Dermis microvascular lymphatic vessel endothelial cell (primary cell): ENCODE measurements at regions not wholly inside any gene's neighbourhood (a gene's known extent, or its start where the extent isn't known, plus 50 kb on each side); places are given as distances from the start of the nearest gene placed in this dataset.

Source experiments
- DNase-seq, 2 donors: peaks; one replicate each; pipeline versions ENCODE4 v3.0.0 to v3.0.0-alpha.2; 2010; ENCODE audit warnings: low read depth in 2 of 2

DNA sequence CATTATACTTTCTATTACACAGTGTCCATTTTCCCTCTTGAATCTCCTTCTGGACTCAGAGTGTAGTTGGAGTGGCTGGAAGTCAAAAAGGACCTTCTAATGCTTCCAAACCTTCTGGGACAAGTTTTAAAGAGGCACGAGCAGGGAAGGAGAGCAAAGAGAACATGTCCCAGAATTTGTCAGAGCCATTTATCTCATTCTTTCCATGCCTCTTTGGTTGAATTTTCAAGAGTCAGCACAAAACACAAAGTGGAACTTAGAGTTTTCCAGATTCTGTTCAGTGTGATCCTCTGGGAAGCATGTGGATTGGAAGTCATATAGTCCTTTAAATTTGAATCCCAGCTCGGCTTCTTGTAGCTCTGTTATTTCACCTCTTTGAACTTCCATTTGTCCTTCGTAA, 138.2 kb upstream of the PWP1 start:
- DNase-seq: no peak

DNA sequence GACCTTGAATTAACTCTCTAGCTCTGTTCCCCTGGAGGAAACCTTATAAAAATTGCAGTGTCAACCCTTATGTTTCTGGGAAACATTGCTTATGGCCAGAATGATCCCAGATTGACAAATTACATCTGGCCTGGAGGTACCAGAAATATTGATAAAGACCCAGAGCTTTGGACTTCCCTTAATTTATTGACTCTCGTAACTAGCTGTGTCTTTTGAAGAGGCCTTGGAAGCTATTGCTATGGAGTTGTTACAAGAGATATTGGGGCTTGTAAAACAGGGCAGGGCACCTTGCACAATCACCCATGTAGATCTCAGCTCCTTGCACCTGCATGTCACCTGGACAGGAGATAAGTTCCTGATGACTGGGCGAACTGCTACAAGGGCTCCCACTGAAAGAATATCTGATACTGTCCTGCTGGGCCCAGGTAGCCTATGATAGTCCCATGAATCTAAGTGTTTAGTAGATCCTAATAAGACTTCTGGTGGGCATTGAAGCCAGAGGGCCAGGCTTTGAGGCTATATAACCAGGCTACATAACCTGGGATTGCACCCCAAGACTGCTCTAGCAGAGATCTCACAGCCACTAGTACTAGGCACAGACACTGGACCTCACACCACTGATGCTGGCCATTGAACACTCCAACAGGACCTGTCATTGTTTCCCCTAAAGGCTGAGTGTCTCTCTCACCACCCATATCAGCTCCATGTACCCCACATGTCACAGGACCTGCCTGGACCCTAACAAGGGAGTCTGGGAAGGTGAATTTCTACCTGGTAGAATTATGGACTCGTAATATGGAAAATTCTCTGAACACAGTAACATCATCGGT, 135.7 kb upstream of the PWP1 start:
- no peak for DNase-seq

DNA sequence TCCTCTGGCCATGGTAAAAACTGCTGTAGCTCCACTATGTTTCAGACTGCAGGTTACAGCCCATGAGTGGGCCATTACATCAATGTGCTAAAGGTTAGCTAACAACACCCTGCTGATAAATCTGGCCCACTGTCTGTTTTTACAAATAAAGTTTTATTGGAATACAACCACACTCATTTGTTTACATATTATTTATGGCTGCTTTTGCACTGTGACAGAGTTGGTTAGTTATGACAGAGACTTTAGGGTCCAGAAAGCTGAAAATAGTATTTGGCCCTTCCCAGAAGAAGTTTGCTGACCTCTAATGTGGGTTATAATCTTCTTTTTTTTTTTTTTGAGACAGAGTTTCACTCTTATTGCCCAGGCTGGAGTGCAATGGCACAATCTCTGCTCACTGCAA, 134.2 kb upstream of the PWP1 start:
- DNase-seq: no peak

GRCh38 chr12:107552263-107552662, 133.3 kb upstream of the PWP1 start:
- no peak for DNase-seq

GRCh38 chr12:107553211-107553765, 132.3 kb upstream of the PWP1 start:
- no peak for DNase-seq

DNA sequence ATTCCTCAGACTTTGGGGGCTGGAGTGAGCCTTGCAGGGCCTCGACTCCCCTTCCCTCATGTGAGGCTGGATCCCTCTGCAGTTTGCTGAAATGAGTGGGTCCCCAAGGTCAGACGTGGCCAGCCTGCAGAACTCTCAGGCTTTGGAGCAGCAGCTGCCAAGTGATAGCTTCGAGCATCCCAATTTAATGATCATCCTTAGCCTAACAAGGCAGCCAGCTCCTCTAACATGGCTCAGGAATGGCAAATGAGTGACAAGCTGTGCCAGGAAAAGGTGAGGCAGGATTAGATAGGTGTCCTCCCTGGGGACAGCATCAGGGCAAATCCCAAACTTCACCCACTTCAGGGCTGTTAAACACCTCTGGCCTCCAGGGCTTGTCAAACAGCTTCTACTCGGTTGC, 130.7 kb upstream of the PWP1 start:
- DNase-seq: no peak

DNA sequence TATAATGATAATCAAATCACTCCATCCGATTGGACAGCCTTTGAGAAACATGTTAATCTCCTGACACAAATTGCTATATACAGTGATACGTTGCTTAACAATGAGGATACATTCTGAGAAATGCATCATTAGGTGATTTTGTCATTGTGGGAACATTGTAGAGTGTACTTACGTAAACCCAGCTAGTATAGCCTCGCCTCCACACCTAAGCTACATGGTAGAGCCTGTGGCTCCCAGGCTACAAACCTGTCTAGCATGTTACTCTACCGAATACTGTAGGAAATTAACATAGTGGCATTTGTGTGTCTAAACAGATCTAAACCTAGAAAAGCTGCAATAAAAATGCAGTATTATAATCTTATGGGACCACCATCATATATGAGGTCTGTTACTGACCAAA, 128.6 kb upstream of the PWP1 start:
- DNase-seq: no peak

GRCh38 chr12:107557589-107558100, 128.0 kb upstream of the PWP1 start:
- DNase-seq: no peak

DNA sequence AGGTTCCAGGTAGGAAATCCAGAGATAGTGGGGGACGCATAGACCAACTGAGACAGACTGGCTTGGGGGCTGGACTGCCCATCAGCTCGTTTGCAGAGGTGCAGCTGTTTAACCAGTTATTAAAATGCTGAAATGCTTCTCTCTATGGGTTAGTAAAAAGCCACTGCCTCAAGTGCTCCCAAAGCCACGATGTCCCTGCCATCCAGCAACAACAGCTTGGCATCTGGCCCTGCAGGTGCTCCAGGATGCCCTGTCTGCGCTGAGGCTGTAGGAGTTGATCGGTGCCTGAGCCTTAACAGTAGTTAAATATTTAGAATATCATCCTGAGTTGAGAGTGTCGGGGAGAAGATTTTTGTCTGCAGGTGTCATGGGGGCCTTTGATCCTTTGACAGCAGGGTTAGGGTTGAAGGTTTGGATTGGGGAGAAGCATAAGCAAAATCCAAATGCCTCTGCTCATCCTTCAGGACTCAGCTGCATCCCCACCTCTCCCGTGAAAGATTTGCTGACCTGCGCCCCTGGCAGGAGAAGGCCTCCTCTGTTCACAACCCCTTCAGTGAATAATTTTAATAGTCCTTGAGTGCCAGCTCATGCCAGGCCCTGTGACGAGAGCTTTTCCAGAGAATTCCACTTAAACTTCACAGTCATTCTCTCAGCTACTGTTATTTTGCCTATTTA, 127.3 kb upstream of the PWP1 start:
- no peak for DNase-seq

DNA sequence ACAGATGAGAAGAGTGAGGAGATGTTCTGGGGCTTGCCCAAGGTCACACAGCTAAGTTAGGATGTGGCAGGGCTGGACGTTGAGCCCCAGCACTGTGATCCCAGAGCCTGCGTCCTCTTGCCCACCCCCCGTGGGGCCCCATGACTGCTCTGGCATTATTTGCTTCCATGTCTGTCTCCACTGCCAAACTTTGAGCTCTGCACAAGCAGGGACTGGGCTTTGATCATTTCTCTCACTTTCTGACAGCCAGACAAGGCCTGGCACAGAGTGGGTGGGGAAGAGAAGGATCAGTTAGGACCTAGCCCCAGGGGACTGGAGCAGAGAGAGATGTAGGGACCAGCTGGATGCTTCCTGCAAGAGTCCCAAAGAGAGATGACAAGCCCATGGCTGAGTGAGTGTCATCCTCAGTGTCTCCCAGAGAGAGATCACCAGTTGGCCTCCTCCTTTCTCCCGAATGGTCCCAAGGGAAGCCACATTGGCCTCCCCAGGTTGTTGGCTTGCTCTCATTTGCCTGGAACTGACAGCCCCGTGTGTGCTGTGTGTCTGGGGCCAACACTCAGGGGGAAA, 126.7 kb upstream of the PWP1 start:
- no peak for DNase-seq

DNA sequence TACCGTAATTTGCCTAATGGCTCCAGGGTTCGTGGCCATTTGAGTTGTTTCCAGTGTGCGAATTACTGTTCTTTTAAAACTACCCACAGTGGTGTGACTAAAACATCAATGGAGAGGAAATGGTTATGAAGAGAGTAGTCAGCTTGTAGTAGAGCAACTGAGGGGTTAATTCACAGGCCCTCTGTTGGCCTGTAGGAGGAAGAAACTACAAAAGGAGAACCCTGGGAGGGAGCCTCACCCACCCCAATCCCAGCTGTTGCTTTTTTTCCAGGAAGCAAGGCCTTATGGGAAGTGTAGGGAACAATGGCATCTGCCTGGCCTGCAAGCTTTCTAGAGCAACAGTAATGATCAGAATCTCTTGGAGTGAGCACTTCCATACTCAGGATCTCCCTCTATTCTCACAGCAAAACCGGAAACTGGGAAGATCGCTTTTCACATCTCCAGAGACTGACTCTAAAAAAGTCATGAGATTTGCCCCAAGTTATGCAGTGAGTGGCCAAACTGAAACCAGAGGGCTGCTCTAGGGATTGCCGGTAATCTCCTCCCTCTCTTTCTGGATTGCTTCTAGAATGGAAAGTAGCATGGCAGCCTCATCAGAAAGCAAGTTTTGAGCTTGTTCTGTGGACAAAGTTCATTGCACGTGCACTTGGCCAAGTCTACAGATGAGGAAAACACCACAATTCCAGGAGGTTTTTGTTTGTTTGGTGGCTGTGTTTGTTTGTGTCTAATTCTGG, 125.3 kb upstream of the PWP1 start:
- no peak for DNase-seq

DNA sequence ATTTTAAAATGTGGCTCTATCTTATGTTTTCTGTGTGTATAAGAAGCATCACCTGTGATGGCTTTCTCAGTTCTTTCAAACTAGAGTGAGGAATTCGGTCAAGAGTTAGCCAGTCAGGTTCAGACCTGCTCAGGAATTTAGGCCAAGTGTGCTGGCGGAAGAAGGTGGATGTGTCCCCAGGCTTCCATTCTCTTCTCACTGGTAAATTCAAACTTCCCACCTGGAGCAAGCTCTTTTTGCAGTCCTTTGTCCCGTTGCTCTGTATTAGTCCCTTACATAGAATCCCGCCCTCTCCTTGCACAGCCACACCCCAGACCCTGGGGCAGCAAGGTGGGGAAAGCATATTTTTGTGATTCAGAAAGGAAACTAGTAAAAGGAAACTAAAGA, 124.7 kb upstream of the PWP1 start:
- DNase-seq: no peak

GRCh38 chr12:107564946-107565345, 120.7 kb upstream of the PWP1 start:
- no peak for DNase-seq

GRCh38 chr12:107565551-107565950, 120.0 kb upstream of the PWP1 start:
- DNase-seq: no peak

GRCh38 chr12:107567876-107568619, 117.6 kb upstream of the PWP1 start:
- DNase-seq: no peak

DNA sequence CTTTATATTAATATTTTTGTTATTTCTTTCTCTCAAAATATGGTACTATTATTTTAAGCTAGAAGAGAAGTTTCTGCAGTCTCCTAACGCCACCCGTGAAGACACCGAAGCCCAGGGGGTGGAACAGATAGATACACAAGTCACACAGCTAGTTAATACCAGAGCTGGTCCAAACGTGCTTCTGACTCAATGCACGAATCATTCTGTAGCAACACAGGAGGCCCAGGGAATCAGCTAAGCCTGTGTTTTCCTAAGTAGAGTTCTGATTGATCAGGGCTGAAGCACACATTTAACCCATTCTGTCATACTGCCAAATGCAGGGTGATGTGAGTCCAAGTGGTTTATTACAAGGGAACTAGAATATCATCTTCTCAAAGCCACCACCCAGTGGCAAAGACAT, 116.9 kb upstream of the PWP1 start:
- no peak for DNase-seq

GRCh38 chr12:107570721-107571120, 114.9 kb upstream of the PWP1 start:
- peak; percentile 68 to 82 for DNase-seq

DNA sequence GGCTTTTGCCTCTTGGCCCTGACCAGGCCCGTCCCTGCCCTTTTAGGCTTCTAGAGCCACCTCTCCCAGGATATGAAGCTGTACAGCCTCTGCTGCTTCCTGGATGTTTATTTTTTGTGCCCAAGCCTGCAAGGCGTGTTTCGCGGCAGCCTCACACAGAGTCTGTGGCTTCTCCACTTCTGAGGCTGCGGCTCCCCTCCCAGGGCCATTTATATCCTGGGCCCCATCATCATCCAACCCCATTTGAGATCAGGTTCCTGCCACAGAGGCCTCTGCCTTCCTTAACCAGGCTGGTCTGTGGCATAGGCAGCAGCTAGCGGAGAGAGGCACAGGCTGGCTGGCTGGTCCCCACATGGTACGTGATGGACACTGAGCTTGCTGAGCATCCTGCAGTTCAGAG, 114.1 kb upstream of the PWP1 start:
- no peak for DNase-seq

DNA sequence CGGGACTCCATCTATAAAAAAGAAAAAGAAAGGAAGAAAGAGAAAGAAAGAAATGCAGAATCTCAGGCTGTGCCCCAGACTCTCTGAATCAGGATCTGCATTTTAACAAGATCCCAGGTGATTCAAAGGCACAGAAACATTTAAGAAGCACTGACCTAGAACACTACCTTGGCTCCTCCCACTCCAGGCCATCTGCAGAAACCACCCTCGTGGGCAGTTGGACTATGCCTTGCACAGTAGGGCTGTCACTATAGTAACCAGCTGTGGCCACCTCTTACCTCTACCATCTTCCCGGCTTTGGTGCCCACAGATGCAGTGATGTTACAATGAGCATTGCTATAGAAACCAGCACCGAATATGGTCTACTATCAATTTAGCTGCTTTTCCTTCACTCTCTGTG, 110.9 kb upstream of the PWP1 start:
- DNase-seq: no peak

GRCh38 chr12:107580750-107581618, 104.6 kb upstream of the PWP1 start:
- DNase-seq: no peak
